ENCODE measurements at regions not wholly inside any gene's neighbourhood (a gene's known extent, or its start where the extent isn't known, plus 50 kb on each side); places are given as distances from the start of the nearest gene placed in this dataset.

GRCh38 chrX:88940904-88941303 lies 193.9 kb downstream of the CPXCR1 start:
- no peak overlapping the region for H3K4me2 ChIP-seq (ENCODE audit: insufficient read depth, low read length)
- no peak overlapping the region for H3K27ac ChIP-seq (ENCODE audit: insufficient read depth, low read depth, low read length)
- H3K9me3 ChIP-seq (replicated peaks; ENCODE audit: control insufficient read depth, insufficient read depth, low read length), result no peaks in the 10 kb centered on the region
- no peaks in the 10 kb centered on the region for H3K4me1 ChIP-seq (ENCODE audit: control insufficient read depth, extremely low read depth, insufficient read depth, low read length)
- no peak for TF ChIP-seq EZH2 (IDR thresholded peaks at IDR 0.05; ENCODE audit: borderline replicate concordance, low read depth, low read length, severe bottlenecking)
- no peak for TF ChIP-seq MAX (IDR thresholded peaks at IDR 0.05; ENCODE audit: insufficient read depth, insufficient read length)
- TF ChIP-seq CTCF (IDR thresholded peaks at IDR 0.05; ENCODE audit: extremely low read depth in 1 of 2, insufficient read depth in 1 of 2, low read depth in 1 of 2, low read length in 2 of 2), result no peak
- no peak for TF ChIP-seq FOS (IDR thresholded peaks at IDR 0.05; ENCODE audit: borderline replicate concordance, insufficient read depth, low read length)
- TF ChIP-seq JUN (IDR thresholded peaks at IDR 0.05; ENCODE audit: borderline replicate concordance, insufficient read depth, insufficient read length, low read depth), result no peak
- no peak for TF ChIP-seq MYC (IDR thresholded peaks at IDR 0.05; ENCODE audit: low read depth, low read length)
- TF ChIP-seq GATA2 (IDR thresholded peaks at IDR 0.05; ENCODE audit: insufficient read depth, insufficient read length, low read depth, low read length), result no peak
- TF ChIP-seq POLR2AphosphoS5 (IDR thresholded peaks at IDR 0.05; ENCODE audit: insufficient read depth, low read depth, low read length), result no peak
- no peak for TF ChIP-seq POLR2A (IDR thresholded peaks at IDR 0.05; ENCODE audit: low read depth, low read length)
- no peaks in the 10 kb centered on the region for H3K36me3 ChIP-seq (ENCODE audit: control insufficient read depth in 2 of 2, extremely low read depth in 1 of 2, insufficient read depth in 2 of 2, low read length in 2 of 2)
- H3K9me1 ChIP-seq (replicated peaks; ENCODE audit: control insufficient read depth, extremely low read depth, insufficient read depth, low read length), result no peaks in the 10 kb centered on the region
- no peaks in the 10 kb centered on the region for H3K79me2 ChIP-seq (ENCODE audit: control insufficient read depth, insufficient read depth, low read length)
- no peak overlapping the region for H3K9ac ChIP-seq (replicated peaks; ENCODE audit: extremely low read depth, insufficient read depth, low read length)
- ChIA-PET CTCF (no interaction called here), POLR2A (no interaction called here)
- BruUV-seq (replicated peaks), result no TSS peak
- dilution Hi-C loops (cut with MboI; ENCODE audit: extremely low pct_ligation_motif_present, low sequenced_read_pairs) (no loop called here), intact Hi-C loops (cut with micrococcal nuclease) (no loop called here)
- no peak for FAIRE-seq
- DNase-seq (ENCODE audit: low read depth, low spot score), result no peak
- H4K20me1 ChIP-seq (replicated peaks; ENCODE audit: control insufficient read depth, extremely low read depth, insufficient read depth, low read length), result no peaks in the 10 kb centered on the region
- no peak overlapping the region for H2AFZ ChIP-seq (ENCODE audit: low read depth, low read length)
- H3K4me3 ChIP-seq (replicated peaks in 1 of 3; ENCODE audit: insufficient read depth in 1 of 3, low read depth in 1 of 3, low read length in 3 of 3), result no peak overlapping the region
- no peaks in the 10 kb centered on the region for H3K27me3 ChIP-seq (ENCODE audit: control insufficient read depth in 2 of 2, insufficient read depth in 2 of 2, low read length in 2 of 2)
